ENCODE measurements at regions not wholly inside any gene's neighbourhood (a gene's known extent, or its start where the extent isn't known, plus 50 kb on each side); places are given as distances from the start of the nearest gene placed in this dataset.
A peak's percentile ranks its signal among the peaks of the same experiment; 100 is the strongest.

DNA sequence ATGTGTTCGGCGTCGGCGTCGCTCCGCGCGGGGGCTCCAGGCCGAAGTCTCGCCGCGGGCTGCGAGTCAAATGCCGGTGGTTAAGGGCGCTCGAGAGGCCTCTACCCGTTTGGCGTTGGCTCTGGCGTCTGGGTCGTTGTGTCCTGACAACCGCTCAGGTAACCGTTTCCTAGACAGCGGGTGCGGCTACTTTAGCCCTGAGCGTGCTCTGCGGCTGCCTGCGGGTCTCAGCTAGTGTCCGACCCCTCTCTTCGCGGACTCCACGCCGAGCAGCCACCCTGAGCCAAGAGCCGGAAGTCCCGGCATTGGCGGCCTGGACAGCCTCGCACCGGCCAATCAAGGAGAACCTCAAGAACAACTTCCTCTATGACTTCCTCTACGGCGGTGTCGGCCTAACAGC lies 173.4 kb downstream of the SETD4 start:
- 93 to 96% (median 95%) methylated on average over 38 to 40 of the region's 40 CpGs for whole genome bisulfite sequencing, 4 donors
- H3K4me3 ChIP-seq, result no peak overlapping the region
- intact Hi-C loops (cut with DNase I), result loop anchor here in 1 of 10 donors (5.0 kb wide), 1 partner anchor 140 kb away; no protein-coding TSS in a partner anchor
- H3K9me3 ChIP-seq, result no peaks in the 10 kb centered on the region
- H3K27me3 ChIP-seq, result peaks cover 0 to 8% (median 0%) of the 10 kb centered on the region in 9 donors
- no peak for TF ChIP-seq POLR2A (IDR thresholded peaks at IDR 0.05)
- TF ChIP-seq, protein P1, sequence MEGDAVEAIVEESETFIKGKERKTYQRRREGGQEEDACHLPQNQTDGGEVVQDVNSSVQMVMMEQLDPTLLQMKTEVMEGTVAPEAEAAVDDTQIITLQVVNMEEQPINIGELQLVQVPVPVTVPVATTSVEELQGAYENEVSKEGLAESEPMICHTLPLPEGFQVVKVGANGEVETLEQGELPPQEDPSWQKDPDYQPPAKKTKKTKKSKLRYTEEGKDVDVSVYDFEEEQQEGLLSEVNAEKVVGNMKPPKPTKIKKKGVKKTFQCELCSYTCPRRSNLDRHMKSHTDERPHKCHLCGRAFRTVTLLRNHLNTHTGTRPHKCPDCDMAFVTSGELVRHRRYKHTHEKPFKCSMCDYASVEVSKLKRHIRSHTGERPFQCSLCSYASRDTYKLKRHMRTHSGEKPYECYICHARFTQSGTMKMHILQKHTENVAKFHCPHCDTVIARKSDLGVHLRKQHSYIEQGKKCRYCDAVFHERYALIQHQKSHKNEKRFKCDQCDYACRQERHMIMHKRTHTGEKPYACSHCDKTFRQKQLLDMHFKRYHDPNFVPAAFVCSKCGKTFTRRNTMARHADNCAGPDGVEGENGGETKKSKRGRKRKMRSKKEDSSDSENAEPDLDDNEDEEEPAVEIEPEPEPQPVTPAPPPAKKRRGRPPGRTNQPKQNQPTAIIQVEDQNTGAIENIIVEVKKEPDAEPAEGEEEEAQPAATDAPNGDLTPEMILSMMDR (IDR thresholded peaks at IDR 0.05), result no peak
- ATAC-seq (no peak), DNase-seq (no peak)
- H3K27ac ChIP-seq, result no peak overlapping the region
- no peaks in the 10 kb centered on the region for H3K4me1 ChIP-seq
- H3K36me3 ChIP-seq, result no peaks in the 10 kb centered on the region

DNA sequence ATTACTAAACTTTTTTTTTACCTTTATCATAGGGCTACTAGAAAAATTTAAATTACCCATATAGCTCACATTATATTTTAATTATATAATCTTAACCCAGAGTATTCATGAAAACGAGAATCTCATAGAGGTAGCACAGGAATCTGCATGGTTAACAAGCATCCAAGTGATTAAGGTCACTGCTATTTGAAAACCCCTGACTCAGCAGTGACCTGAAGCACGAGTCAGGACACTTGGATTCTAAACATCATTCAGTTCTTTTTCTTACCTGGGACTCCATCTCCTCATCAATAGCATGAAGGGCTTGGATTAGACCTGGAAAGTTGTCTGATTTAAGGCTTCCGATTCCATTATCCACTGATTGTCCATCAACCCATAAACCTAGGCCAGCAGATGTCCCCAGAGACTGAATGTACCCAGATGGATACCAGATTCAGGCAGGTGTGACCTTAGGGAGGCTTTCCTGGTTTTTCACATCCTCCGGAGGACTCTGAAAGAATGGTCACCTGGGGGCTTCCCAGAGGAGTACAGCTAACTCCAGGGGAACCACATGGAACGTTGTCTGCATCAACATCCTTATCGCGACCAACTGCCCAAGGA lies 174.3 kb downstream of the SETD4 start:
- ATAC-seq, result no peak
- Histone ChIP-seq H3K4me1 (no peaks in the 10 kb centered on the region), H3K36me3 (no peaks in the 10 kb centered on the region), H3K27ac (no peak overlapping the region), H3K9me3 (no peaks in the 10 kb centered on the region), H3K4me3 (no peak overlapping the region), H3K27me3 (peaks cover 0 to 14% (median 0%) of the 10 kb centered on the region in 9 donors)
- 86 to 91% (median 89%) methylated on average over 7 of the region's 7 CpGs for WGBS, 4 donors
- no peak for TF ChIP-seq POLR2A (IDR thresholded peaks at IDR 0.05)
- TF ChIP-seq, protein P1 (IDR thresholded peaks at IDR 0.05), result peak in 3 of 12 donors; percentile 6 to 22 (median 10)
- no peak for DNase-seq
- intact Hi-C loops (cut with DNase I), result loop anchor here in 1 of 10 donors (5.0 kb wide), 1 partner anchor 141 kb away; no protein-coding TSS in a partner anchor

DNA sequence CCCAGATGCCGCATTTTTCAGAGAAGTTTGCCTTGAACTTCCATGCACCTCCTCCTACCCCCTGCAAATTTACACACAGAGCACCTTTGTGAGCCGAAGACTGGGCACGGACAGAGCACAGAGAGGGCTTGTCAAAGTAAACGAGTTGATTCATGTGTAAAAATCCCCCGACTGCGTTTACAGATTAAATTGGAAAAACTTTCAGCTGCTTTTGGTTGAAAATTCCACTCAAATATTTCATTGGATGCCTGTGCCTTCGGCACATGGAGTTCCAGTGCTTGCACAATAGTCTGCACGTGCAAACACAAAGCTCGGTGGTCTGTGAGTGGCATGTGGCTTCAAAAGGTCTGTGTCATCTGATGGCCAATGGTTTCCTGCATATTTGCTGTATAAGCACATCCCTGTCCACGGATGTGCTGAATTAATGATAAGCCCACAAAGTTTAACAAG lies 177.5 kb downstream of the SETD4 start:
- DNase-seq, result no peak
- intact Hi-C loops (cut with DNase I), result no loop called here
- Histone ChIP-seq H3K4me3 (no peak overlapping the region), H3K4me1 (no peaks in the 10 kb centered on the region), H3K27ac (no peak overlapping the region), H3K27me3 (peaks cover 0 to 14% (median 0%) of the 10 kb centered on the region in 9 donors), H3K9me3 (no peaks in the 10 kb centered on the region), H3K36me3 (no peaks in the 10 kb centered on the region)
- ATAC-seq, result no peak
- no peak for TF ChIP-seq POLR2A (IDR thresholded peaks at IDR 0.05)
- TF ChIP-seq, protein P1 (IDR thresholded peaks at IDR 0.05), result no peak
- WGBS, 4 donors, result 40 to 49% (median 43%) methylated on average over 10 of the region's 10 CpGs

DNA sequence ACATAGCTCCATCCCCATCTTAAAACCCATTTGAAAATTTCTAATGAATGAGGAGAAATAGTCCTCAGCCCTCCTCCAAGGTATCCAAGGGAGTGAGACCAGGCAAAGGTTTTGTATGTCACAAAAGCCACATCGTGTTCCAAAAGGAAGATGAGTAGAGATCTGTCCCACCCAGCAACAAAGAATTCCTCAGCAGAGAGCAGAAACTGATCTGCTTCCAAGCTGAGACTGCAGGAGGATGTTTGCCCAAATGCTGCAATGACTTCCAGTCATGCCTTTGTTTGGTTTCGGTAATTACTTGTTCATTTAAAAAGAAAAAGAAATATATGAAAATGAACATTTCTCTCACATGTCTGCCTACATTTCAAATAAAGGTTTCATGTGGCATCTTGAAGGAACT lies 186.9 kb downstream of the SETD4 start:
- H3K36me3 ChIP-seq, result no peaks in the 10 kb centered on the region
- H3K27ac ChIP-seq, result no peak overlapping the region
- 54 to 59% (median 57%) methylated on average over 2 of the region's 2 CpGs for WGBS, 4 donors
- TF ChIP-seq POLR2A (IDR thresholded peaks at IDR 0.05), result no peak
- H3K4me3 ChIP-seq, result no peak overlapping the region
- intact Hi-C loops (cut with DNase I), result no loop called here
- DNase-seq, result no peak
- H3K27me3 ChIP-seq, result peaks cover 0 to 5% (median 0%) of the 10 kb centered on the region in 9 donors
- no peak for ATAC-seq
- H3K9me3 ChIP-seq, result peaks cover 0 to 8% (median 1%) of the 10 kb centered on the region in 12 donors
- H3K4me1 ChIP-seq, result no peaks in the 10 kb centered on the region

DNA sequence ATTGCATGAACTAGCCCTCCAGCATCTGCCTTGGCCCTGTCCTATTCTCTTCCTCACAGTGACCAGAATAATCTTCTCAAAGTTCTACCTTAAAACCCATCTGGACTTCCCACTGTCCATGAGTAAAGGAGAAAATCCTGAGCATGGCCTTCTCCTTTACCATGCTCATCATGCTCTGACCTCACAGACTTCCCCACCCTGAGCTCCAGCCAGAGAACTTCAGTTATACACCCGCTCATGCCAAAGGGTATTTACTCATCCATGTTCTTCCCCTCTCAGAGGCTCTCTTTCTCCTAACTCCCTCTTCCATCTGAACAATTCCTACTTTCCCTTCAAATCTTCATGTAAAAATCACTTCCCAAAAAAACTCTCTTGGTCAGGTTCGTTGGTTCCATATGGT lies 188.4 kb downstream of the SETD4 start:
- 82 to 88% (median 85%) methylated on average over 2 of the region's 2 CpGs for WGBS, 4 donors
- ATAC-seq (no peak), DNase-seq (no peak)
- TF ChIP-seq, protein P1 (IDR thresholded peaks at IDR 0.05), result no peak
- no peak for TF ChIP-seq POLR2A (IDR thresholded peaks at IDR 0.05)
- intact Hi-C loops (cut with DNase I), result no loop called here
- H3K4me3 ChIP-seq, result no peak overlapping the region
- H3K4me1 ChIP-seq, result no peaks in the 10 kb centered on the region
- no peaks in the 10 kb centered on the region for H3K36me3 ChIP-seq
- no peak overlapping the region for H3K27ac ChIP-seq
- peaks cover 0 to 8% (median 3%) of the 10 kb centered on the region in 12 donors for H3K9me3 ChIP-seq
- no peaks in the 10 kb centered on the region for H3K27me3 ChIP-seq

All from heart left ventricle (tissue), 16 donors.